IPS DF 6.9 (cell line): ENCODE measurements at regions not wholly inside any gene's neighbourhood (a gene's known extent, or its start where the extent isn't known, plus 50 kb on each side); places are given as distances from the start of the nearest gene placed in this dataset.
"Not testable (repeated sequence)": the region's sequence is repeated elsewhere in the genome, so short reads cannot be mapped to it uniquely, and the experiment has no call there.

Source experiments
- DNase-seq: peaks from one replicate; pipeline ENCODE4 v3.0.0-alpha.2; 2013; ENCODE audit warnings: low read depth, low spot score
- H3K27ac ChIP-seq: one replicate; pipeline ENCODE4 v1.5.1; 2013; ENCODE audit warnings: low read length, control low read depth
- H3K27me3 ChIP-seq: 2 replicates; pipeline ENCODE4 v1.6.1; 2013; ENCODE audit warnings: mild to moderate bottlenecking, low read length; ENCODE audit not compliant: control insufficient read depth, insufficient read depth
- H3K36me3 ChIP-seq: 2 replicates; pipeline ENCODE4 v1.6.1; 2013; ENCODE audit warnings: low read length; ENCODE audit not compliant: control insufficient read depth, insufficient read depth
- H3K4me1 ChIP-seq: 2 replicates; pipeline ENCODE4 v1.6.1; 2013; ENCODE audit warnings: low read length; ENCODE audit not compliant: control insufficient read depth, insufficient read depth
- H3K4me3 ChIP-seq: 2 replicates; pipeline ENCODE4 v1.5.1; 2013; ENCODE audit warnings: mild to moderate bottlenecking, low read length
- H3K9me3 ChIP-seq: 2 replicates; pipeline ENCODE4 v1.6.1; 2013; ENCODE audit warnings: low read length, inconsistent platforms; ENCODE audit not compliant: control insufficient read depth, insufficient read depth
- WGBS: extraction: QIAGEN DNeasy Blood & Tissue Kit; methylation state at CpG from one replicate; pipeline ENCODE4 v1.1.7; 2013; ENCODE audit warnings: mixed read lengths, missing lambda C conversion rate; ENCODE audit not compliant: insufficient read length, insufficient coverage; 5-methylcytosine and 5-hydroxymethylcytosine counted together

DNA sequence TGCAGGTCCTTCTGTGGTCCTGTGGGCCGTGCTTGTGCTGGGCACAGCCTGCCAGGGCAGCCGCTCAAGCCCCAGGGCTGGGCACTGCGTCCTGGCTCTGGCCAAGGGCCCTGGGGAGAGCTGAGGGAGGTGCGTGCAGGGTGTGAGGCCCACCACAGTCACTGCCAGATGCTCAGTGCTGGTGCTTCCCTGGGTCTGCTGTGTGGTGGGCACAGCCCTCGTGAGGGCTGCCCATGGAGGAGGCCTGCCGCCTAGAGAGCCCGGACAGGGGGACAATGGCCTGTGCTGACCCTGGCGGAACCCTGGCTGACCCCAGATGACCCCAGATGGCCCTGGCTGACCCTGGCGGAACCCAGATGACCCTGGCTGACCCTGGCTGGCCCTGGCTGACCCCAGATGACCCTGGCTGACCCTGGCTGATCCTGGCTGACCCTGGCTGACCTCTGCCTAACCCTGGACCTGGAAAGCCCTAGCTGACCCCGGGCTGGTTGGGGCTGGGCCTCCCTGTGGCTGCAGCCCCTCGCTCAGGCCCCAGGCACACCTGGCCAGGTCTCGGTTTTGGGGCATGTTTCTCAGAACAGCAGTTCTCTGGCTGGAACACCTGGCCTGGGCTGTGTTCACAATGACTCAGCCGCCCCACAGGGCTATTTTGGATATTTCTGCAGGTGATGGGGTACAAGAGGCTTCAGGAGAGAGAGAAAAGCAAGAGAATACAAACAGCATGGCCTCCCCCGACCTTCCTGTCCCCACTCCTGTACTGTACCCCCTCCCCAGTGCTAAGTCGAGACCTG is 55.4 kb downstream of the TMEM121 start:
- no peak overlapping the region for H3K27ac ChIP-seq
- H3K4me1 ChIP-seq, result no peaks in the 10 kb centered on the region
- H3K4me3 ChIP-seq, result no peak overlapping the region; the same call in 1 of the 2 replicates
- no peaks in the 10 kb centered on the region for H3K27me3 ChIP-seq
- no peaks in the 10 kb centered on the region for H3K36me3 ChIP-seq
- DNase-seq, result no peak
- H3K9me3 ChIP-seq, result peaks cover 12% of the 10 kb centered on the region
- no CpG with 5 or more reads among the region's 15 CpGs for WGBS

DNA sequence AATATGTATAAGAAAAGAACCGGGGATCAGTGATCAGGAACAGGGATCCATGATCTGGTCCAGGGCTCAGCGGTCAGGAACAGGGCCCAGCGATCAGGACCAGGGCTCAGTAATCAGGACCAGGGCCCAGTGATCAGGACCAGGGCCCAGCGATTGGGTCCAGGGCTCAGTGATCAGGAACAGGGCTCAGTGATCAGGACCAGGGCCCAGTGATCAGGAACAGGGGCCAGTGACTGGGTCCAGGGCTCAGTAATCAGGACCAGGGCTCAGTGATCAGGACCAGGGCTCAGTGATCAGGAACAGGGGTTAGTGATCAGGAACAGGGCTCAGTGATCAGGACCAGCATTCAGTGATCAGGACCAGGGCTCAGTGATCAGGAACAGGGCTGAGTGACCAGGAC is 56.3 kb downstream of the TMEM121 start:
- H3K9me3 ChIP-seq, result peaks cover 9% of the 10 kb centered on the region
- no peak overlapping the region for H3K27ac ChIP-seq
- H3K4me1 ChIP-seq, result no peaks in the 10 kb centered on the region
- H3K4me3 ChIP-seq, result no peak overlapping the region
- no peak for DNase-seq
- no CpG with 5 or more reads among the region's 4 CpGs for WGBS
- H3K27me3 ChIP-seq, result no peaks in the 10 kb centered on the region
- no peaks in the 10 kb centered on the region for H3K36me3 ChIP-seq

DNA sequence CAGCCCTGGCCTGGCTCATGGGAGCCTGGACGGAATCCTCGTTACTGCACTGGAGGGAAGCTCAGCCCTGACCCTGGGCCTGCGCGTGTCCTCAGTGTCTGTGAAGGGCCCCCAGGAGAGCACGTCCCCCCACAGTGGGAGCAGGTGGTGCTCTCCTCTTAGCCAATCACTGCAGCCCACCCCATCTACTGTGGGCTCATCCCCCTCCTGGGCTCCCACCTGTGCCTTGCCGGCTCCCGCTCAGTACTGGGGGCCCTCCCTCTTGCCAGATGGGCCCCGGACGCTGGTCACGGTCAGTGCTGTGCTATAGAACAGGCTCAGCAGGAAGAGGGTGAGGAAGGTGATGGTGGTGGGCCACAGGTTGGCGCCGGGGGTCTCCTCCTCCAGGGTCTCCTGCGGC is 57.5 kb downstream of the TMEM121 start:
- not testable (repeated sequence) for H3K36me3 ChIP-seq, H3K4me3 ChIP-seq, H3K27me3 ChIP-seq, H3K4me1 ChIP-seq, H3K9me3 ChIP-seq, H3K27ac ChIP-seq, DNase-seq
- no CpG with 5 or more reads among the region's 13 CpGs for WGBS

DNA sequence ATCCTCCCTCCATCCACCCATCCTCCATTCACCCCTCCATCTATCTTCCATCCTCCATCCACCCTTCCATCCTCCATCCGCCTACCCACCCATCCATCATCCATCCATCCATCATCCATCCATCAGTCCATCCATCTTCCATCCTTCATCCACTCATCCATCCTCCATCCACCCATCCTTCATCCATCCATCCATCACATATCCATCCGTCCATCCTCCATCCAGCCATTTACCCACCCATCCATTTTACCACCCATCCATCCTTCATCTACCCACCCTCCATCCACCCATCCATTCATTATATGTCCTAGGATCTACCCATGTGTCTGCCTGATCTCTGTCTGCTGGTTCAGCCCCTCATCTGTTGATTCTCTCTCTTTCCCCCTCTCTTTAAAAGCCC is 58.9 kb downstream of the TMEM121 start:
- H3K27ac ChIP-seq, H3K4me1 ChIP-seq: not testable (repeated sequence)
- WGBS, result 100% methylated on average over 2 of the region's 2 CpGs

DNA sequence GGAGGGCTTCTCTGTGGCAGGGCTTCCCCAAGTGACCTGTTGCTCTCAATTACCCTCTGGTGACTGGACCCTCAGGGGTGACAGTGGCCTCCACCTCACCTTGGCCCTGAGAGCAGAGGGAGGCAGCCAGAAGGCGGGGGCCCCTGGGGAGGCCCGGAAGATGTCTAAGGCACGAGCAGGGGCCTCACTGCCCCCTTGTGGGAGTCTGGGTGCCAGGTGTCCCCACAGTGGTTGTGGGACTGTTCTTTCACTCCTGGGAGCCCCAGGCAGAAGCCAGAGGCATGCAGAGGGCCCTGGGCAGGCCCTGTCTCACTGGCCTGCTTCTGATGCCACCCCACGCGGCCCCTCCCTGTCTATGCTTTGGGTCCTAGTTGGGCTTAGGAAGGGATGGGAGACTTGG is 59.3 kb downstream of the TMEM121 start:
- H3K4me1 ChIP-seq, H3K9me3 ChIP-seq, H3K36me3 ChIP-seq, DNase-seq, H3K4me3 ChIP-seq, H3K27ac ChIP-seq, H3K27me3 ChIP-seq: not testable (repeated sequence)
- WGBS, result no CpG with 5 or more reads among the region's 5 CpGs

More for the DNA sequence above, 58.9 kb downstream of the TMEM121 start:
- not testable (repeated sequence) for H3K36me3 ChIP-seq, H3K4me3 ChIP-seq, H3K27me3 ChIP-seq, DNase-seq, H3K9me3 ChIP-seq

DNA sequence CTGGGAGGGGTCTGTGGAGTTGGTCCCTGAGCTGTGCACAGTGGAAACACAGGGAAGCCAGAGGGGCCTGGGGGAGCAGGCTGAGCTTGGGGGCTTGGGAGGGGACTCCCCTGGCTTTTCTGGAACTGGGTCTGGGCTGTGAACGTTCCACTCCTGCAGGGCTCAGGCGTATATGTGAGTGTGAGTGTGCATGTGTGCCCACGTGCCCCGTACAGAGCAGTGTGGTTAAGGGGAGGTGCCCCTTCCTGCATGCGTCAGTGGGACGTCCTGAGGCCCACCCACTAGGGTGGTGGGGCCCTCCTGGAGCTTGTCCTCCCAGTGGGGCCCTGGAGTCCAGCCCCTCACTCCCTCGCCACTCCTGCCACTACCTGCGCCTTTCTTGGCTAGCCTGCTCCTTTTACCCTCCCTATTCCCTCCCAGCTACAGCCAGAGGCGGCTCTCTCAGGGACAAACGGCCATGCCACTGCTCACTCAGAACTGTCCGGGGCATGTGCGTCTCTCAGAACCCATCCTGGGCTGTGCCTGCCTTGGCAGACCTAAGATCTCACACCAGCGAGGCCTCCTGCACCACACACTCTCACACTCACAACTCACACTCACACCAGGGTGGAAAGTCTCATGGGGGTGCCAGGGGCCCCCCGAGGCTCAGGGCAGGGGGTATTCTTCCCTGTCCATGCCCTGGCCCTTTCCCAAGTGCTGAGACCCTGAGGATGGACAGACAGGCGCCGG is 59.9 kb downstream of the TMEM121 start:
- WGBS, result no CpG with 5 or more reads among the region's 16 CpGs
- H3K4me3 ChIP-seq, H3K4me1 ChIP-seq, H3K27me3 ChIP-seq, H3K27ac ChIP-seq, H3K36me3 ChIP-seq, DNase-seq: not testable (repeated sequence)
- peaks cover 10% of the 10 kb centered on the region for H3K9me3 ChIP-seq

DNA sequence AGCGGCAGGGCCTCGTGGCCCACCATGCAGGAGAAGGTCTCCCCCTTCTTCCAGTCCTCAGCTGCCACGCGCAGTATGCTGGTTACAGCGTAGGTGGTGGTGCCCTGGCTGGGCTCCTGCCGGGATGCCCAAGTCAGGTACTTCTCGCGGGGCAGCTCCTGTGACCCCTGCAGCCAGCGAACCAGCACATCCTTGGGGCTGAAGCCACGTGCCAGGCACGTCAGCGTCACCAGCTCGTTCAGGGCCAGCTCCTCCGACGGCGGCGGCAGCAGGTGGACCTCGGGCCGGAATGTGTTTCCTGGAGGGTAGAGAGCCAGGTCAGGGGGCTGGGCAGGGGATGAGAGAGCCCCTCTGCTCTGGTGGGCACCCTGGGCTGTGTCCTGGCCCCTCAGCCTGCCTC is 60.7 kb downstream of the TMEM121 start:
- not testable (repeated sequence) for H3K27me3 ChIP-seq, H3K27ac ChIP-seq, DNase-seq, H3K9me3 ChIP-seq, H3K4me1 ChIP-seq, H3K36me3 ChIP-seq, H3K4me3 ChIP-seq
- WGBS, result no CpG with 5 or more reads among the region's 19 CpGs

DNA sequence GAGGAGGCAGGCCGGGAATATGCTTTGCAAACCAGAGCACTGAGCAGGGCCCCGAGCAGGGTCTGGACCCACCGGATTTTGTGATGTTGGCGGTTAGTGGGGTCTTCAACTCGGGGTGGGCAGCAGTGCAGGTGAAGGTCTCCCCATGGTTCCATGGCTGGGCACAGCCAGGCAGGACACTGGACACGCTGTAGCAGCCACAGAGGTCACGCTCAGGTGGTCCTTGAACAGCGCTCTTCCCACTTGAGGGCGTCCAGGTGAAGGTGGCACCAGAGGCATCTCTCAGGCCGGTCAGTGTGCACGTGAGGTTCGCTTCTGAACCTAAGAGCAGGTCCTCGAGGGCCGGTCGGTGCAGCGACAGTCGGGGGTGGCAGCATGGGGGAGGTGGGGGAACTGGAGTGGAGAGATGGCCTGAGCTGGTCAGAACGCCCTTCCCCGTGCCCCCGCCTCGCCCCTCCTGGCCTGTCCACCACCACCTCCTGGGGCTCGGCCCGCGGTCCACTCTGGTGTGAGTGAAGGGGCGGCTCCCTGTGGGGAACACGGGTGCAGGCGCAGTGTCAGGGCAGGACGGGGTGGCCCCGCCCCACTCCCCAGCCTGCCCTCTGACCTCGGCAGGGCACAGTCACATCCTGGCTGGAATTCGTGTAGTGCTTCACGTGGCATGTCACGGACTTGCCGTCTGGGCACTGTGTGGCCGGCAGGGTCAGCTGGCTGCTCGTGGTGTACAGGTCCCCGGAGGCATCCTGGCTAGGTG is 61.3 kb downstream of the TMEM121 start:
- whole genome bisulfite sequencing, result no CpG with 5 or more reads among the region's 37 CpGs
- not testable (repeated sequence) for H3K27ac ChIP-seq, H3K27me3 ChIP-seq, H3K4me1 ChIP-seq, H3K4me3 ChIP-seq, DNase-seq, H3K36me3 ChIP-seq, H3K9me3 ChIP-seq

DNA sequence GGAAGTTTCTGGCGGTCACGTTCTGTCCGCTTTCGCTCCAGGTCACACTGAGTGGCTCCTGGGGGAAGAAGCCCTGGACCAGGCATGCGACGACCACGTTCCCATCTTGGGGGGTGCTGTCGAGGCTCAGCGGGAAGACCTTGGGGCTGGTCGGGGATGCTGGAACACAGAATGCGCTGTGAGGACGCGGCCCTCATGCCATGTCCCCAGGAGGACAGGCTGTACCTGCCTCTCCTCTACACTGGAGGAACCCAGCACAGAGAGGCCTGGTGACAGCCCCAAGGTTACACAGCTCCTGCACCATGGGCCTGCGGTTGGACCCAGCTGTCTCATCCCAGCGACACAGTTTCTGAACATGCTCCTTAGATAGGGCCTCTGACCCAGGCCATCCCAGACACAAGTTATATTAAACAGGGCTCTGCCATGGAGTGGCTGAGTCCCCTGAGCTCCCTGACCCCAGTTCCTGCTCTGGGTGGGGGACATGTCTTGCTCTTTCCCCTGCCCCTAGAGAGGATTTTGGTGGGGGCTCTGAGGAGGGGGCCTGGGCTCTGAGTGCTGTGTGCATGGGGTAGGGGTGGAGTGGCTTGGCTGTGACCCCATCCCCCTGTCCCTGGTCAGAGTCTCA is 62.0 kb downstream of the TMEM121 start:
- Histone ChIP-seq H3K4me3 (no peak overlapping the region), H3K27me3 (no peaks in the 10 kb centered on the region), H3K27ac (no peak overlapping the region), H3K36me3 (no peaks in the 10 kb centered on the region), H3K9me3 (peaks cover 5% of the 10 kb centered on the region), H3K4me1 (no peaks in the 10 kb centered on the region)
- WGBS, result no CpG with 5 or more reads among the region's 15 CpGs
- DNase-seq, result no peak

DNA sequence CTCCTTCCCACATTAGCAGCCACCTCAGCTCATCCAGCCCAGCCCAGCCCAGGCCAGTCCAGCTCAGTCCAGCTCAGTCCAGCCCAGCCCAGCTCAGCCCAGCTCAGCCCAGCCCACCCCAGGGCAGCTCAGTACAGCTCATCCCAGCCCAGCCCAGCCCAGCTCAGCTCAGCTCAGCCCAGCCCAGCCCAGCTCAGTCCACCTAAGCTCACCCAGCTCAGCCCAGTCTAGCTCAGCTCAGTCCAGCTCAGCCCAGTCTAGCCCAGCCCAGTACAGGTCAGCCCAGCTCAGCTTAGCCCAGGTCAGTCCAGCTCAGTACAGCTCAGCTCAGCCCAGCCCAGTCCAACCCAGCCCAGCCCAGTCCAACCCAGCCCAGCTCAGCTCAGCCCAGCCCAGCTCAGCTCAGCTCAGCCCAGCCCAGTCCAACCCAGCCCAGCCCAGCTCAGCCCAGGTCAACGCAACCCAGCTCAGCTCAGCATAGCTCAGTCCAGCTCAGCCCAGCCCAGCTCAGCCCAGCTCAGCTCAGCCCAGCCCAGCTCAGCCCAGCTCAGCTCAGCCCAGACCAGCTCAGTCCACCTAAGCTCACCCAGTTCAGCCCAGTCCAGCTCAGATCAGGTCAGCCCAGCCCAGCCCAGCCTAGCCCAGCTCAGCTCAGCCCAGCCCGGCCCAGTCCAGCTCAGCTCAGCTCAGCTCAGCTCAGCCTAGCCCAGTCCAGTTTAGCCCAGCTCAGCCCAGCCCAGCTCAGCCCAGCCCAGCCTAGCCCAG is 63.0 kb downstream of the TMEM121 start:
- Histone ChIP-seq H3K4me1 (no peaks in the 10 kb centered on the region), H3K9me3 (peaks cover 5% of the 10 kb centered on the region), H3K36me3 (no peaks in the 10 kb centered on the region), H3K27me3 (no peaks in the 10 kb centered on the region), H3K4me3 (no peak overlapping the region), H3K27ac (no peak overlapping the region)
- WGBS, result no CpG with 5 or more reads among the region's 2 CpGs
- DNase-seq, result no peak
